ENCODE measurements at regions not wholly inside any gene's neighbourhood (a gene's known extent, or its start where the extent isn't known, plus 50 kb on each side); places are given as distances from the start of the nearest gene placed in this dataset.

DNA sequence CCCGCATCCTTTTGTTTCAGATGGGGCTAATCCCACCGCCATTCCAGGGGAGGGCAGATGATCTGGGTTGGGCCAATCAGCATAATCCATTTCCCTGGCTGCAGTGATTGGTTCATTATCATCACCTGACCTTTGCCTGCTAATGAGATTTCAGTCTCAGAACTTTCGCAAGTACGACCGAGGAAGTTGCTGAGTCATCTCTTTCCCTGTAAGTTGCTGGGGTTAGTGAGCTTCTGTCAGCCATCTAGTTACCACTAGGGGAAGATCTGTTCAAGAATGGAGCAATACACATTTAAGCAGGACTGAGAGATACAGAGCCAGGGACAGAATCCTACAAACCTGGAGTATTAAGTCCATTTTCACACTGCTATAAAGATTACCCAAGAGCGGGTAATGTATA lies 65.3 kb upstream of the NUDT7 start:
- intact Hi-C loops (cut with micrococcal nuclease) = no loop called here

DNA sequence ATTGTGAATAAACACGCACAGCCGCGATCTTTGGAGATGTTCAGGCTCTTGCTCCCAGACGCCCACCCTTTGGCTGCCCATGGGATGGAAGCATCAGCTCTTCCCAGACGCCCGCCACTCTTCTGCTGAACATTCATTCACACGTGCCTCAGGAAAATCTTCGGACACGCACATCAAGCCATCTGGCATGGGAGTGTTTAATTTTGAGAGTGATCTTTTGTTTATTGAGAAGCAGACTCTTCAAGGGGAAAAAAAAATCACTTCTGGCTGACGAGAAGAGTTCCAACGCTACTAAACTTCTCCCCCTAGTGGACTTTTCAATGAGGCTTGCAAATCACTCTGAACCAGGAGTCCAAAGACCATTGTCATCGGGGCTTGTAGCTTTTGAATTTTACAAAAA lies 62.0 kb upstream of the NUDT7 start:
- intact Hi-C loops (cut with micrococcal nuclease) = no loop called here

DNA sequence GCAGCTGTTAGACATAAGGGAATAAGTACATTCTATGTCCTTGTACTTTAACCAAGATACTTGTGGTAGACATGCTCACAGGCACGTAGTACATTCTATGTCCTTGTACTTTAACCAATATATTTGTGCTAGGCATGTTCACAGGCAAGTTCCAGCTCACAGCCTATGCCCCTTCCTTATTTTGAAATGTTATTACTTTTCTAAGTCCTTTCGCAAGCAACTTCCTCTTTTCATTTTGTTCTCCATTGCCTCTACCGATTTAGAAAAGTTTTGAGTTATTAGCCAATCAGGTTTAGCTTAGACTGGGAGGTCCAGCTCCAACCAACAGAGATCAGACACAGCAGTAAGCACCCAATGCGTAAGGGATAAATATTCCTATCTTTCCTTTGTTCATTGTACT lies 60.1 kb upstream of the NUDT7 start:
- intact Hi-C loops (cut with micrococcal nuclease) = no loop called here

DNA sequence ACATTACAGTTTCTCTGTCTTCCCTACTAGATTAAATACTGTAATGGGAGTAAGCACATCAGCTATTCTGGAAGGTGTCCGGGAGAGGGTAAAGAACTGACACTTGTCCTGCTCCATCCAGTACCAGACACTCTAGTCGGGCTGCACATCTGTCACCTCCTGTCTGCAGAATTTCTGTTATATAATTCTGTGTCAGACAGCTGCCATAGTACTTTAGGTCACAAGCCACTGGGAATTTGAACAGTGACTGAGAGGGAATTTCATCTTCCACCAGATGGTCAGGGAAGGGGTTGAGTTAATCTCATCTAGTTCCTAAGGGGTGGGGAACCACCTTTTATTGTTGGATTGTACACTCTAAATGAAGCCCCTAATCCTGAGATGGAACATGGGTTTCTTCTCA lies 58.6 kb upstream of the NUDT7 start:
- intact Hi-C loops (cut with micrococcal nuclease) = no loop called here

DNA sequence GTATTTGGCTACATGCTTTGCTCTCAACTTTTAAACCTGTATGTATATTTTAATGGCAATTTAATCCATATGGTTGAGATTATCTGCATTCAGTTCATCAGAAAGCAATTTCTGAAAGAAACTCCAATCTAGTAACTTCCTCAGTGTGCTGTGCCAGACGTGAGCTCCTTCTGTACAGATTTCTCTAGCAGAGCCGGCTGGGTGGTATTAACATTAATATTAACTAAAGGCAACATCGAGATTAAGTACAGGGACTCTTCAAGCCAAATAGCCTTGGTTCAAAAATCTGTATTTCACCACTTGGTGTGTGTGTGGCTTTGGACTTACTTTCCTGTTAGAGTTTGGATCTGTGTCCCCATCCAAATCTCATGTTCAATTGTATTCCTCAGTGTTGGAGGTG lies 55.5 kb upstream of the NUDT7 start:
- intact Hi-C loops (cut with micrococcal nuclease) = no loop called here

DNA sequence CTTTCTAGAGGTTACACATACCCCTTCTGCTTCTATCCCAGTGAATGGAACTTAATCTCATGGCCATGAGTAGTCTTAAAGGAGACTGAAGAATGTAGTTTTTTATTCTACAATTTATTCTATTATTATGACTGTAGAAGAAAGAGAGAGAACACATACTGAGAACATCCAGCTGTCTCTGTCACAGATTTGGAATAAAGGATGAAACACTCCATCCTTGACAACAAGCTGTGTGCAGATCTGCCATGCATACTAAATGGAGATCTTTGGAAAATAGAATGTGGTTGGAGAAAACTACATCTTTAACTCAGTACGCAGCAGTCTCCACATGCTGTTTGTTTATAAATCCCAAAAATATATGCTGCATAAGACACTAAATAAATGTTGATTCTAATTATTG lies 54.1 kb upstream of the NUDT7 start:
- intact Hi-C loops (cut with micrococcal nuclease) = no loop called here

- intact Hi-C loops (cut with micrococcal nuclease) = no loop called here
Measured at GRCh38 chr16:77669057-77669456, 53.3 kb upstream of the NUDT7 start.

Measured in T-helper 2 cell treated with Interferon-gamma antibody and Interleukin-4, amounts not matched to agents 100 ng/mL and 5 ng/mL, for 36 hours (primary cell).